GM20000 (cell line): ENCODE measurements at regions not wholly inside any gene's neighbourhood (a gene's known extent, or its start where the extent isn't known, plus 50 kb on each side); places are given as distances from the start of the nearest gene placed in this dataset.

ENCODE experiments used
- DNase-seq: peaks from one replicate; pipeline ENCODE4 v3.0.0; 2012; ENCODE audit warnings: low spot score
- CTCF ChIP-seq: IDR thresholded peaks from 2 replicates; pipeline ENCODE4 v1.5.1; 2012; ENCODE audit warnings: mild to moderate bottlenecking, control low read depth; ENCODE audit errors: extremely low read depth, missing control alignments

- DNase-seq = no peak
- no peak for TF ChIP-seq CTCF
Observed at GRCh38 chr18:51382081-51382480, 184.6 kb upstream of the MEX3C start.

GRCh38 chr18:51383116-51383515 is 185.6 kb upstream of the MEX3C start:
- no peak for DNase-seq
- TF ChIP-seq CTCF = no peak

GRCh38 chr18:51383711-51384110 is 186.2 kb upstream of the MEX3C start:
- DNase-seq = no peak
- TF ChIP-seq CTCF = no peak

GRCh38 chr18:51385270-51385669 is 187.8 kb upstream of the MEX3C start:
- no peak for DNase-seq
- no peak for TF ChIP-seq CTCF

- TF ChIP-seq CTCF = no peak
- no peak for DNase-seq
Observed at GRCh38 chr18:51390702-51391101, 193.2 kb upstream of the MEX3C start.

- no peak for TF ChIP-seq CTCF
- DNase-seq = no peak
Observed at GRCh38 chr18:51391215-51391614, 193.7 kb upstream of the MEX3C start.

- DNase-seq = no peak
- TF ChIP-seq CTCF = no peak
Observed at GRCh38 chr18:51391731-51392130, 194.2 kb upstream of the MEX3C start.
